ENCODE measurements at regions not wholly inside any gene's neighbourhood (a gene's known extent, or its start where the extent isn't known, plus 50 kb on each side); places are given as distances from the start of the nearest gene placed in this dataset.

DNA sequence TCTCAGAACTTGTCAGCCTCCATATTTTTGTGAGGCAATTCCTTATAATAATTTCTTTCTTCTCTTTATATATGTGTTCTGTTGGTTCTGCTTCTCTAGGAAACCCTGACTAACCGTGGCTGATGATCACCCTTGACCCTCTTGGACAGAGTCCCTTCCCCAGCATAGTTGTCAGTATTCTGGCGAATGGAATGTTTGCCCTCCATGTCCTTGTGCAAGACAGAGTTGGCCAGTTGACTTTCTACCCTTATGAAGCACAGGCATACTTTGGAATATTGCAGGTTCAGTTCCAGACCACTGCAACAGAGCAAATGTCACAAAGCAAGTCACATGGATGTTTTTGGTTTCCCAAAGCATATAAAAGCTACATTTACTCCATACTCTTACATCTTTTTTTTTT lies 297.7 kb upstream of the SHH start:
- BruUV-seq (replicated peaks) = no TSS peak
- no peaks in the 10 kb centered on the region for H3K36me3 ChIP-seq (ENCODE audit: control insufficient read depth in 2 of 2, extremely low read depth in 1 of 2, insufficient read depth in 2 of 2, low read length in 2 of 2)
- ChIA-PET POLR2A (no interaction called here), CTCF (no interaction called here)
- FAIRE-seq = no peak
- no peak overlapping the region for H3K4me3 ChIP-seq (replicated peaks in 1 of 3; ENCODE audit: insufficient read depth in 1 of 3, low read depth in 1 of 3, low read length in 3 of 3)
- TF ChIP-seq, protein P1, sequence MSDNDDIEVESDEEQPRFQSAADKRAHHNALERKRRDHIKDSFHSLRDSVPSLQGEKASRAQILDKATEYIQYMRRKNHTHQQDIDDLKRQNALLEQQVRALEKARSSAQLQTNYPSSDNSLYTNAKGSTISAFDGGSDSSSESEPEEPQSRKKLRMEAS (IDR thresholded peaks at IDR 0.05; ENCODE audit: insufficient read depth, insufficient read length) = no peak
- TF ChIP-seq FOS (IDR thresholded peaks at IDR 0.05; ENCODE audit: borderline replicate concordance, insufficient read depth, low read length) (no peak), MYC (IDR thresholded peaks at IDR 0.05; ENCODE audit: low read depth, low read length) (no peak), JUN (IDR thresholded peaks at IDR 0.05; ENCODE audit: borderline replicate concordance, insufficient read depth, insufficient read length, low read depth) (no peak), POLR2A (IDR thresholded peaks at IDR 0.05; ENCODE audit: low read depth, low read length) (no peak), POLR2AphosphoS5 (IDR thresholded peaks at IDR 0.05; ENCODE audit: insufficient read depth, low read depth, low read length) (no peak), GATA2 (IDR thresholded peaks at IDR 0.05; ENCODE audit: insufficient read depth, insufficient read length, low read depth, low read length) (no peak), CTCF (IDR thresholded peaks at IDR 0.05; ENCODE audit: extremely low read depth in 1 of 2, insufficient read depth in 1 of 2, low read depth in 1 of 2, low read length in 2 of 2) (no peak), EZH2 (IDR thresholded peaks at IDR 0.05; ENCODE audit: borderline replicate concordance, low read depth, low read length, severe bottlenecking) (no peak)
- intact Hi-C loops (cut with micrococcal nuclease) (no loop called here), dilution Hi-C loops (cut with MboI; ENCODE audit: extremely low pct_ligation_motif_present, low sequenced_read_pairs) (no loop called here)
- H3K4me1 ChIP-seq (ENCODE audit: control insufficient read depth, extremely low read depth, insufficient read depth, low read length) = no peaks in the 10 kb centered on the region
- H3K27me3 ChIP-seq (ENCODE audit: control insufficient read depth in 2 of 2, insufficient read depth in 2 of 2, low read length in 2 of 2) = no peaks in the 10 kb centered on the region
- no peak overlapping the region for H3K4me2 ChIP-seq (ENCODE audit: insufficient read depth, low read length)
- no peaks in the 10 kb centered on the region for H3K9me3 ChIP-seq (replicated peaks; ENCODE audit: control insufficient read depth, insufficient read depth, low read length)
- H3K9ac ChIP-seq (replicated peaks; ENCODE audit: extremely low read depth, insufficient read depth, low read length) = no peak overlapping the region
- no peak overlapping the region for H3K27ac ChIP-seq (ENCODE audit: insufficient read depth, low read depth, low read length)
- H3K79me2 ChIP-seq (ENCODE audit: control insufficient read depth, insufficient read depth, low read length) = no peaks in the 10 kb centered on the region
- H2AFZ ChIP-seq (ENCODE audit: low read depth, low read length) = no peak overlapping the region
- H3K9me1 ChIP-seq (replicated peaks; ENCODE audit: control insufficient read depth, extremely low read depth, insufficient read depth, low read length) = no peaks in the 10 kb centered on the region
- DNase-seq (ENCODE audit: low read depth, low spot score) = no peak
- no peaks in the 10 kb centered on the region for H4K20me1 ChIP-seq (replicated peaks; ENCODE audit: control insufficient read depth, extremely low read depth, insufficient read depth, low read length)
